Sigmoid colon (tissue), 4 donors: ENCODE measurements at regions not wholly inside any gene's neighbourhood (a gene's known extent, or its start where the extent isn't known, plus 50 kb on each side); places are given as distances from the start of the nearest gene placed in this dataset.

Experiments
- CTCF ChIP-seq, 4 experiments: fragments of 450-650 bp in 3 of 4; fragments of 200-600 bp in 1 of 4; IDR thresholded peaks; one replicate each; pipeline ENCODE4 v1.5.1; 2016 to 2019; ENCODE audit warnings: antibody characterized with exemption in 4 of 4, mild to moderate bottlenecking in 3 of 4, moderate library complexity in 2 of 4
- EP300 ChIP-seq, 4 donors: sonication (generic); formaldehyde crosslinking; IDR thresholded peaks; one replicate each; pipeline ENCODE4 v1.6.1; 2017; ENCODE audit warnings: antibody characterized with exemption in 4 of 4
- POLR2A ChIP-seq, 2 donors: fragments of 450-650 bp; IDR thresholded peaks; one replicate each; pipeline ENCODE4 v1.6.1; 2016; ENCODE audit warnings: antibody characterized with exemption in 2 of 2, mild to moderate bottlenecking in 2 of 2, moderate library complexity in 2 of 2
- POLR2AphosphoS5 ChIP-seq, 4 donors: sonication (generic); formaldehyde crosslinking; IDR thresholded peaks; one replicate each; pipeline ENCODE4 v1.6.1; 2017; ENCODE audit warnings: antibody characterized with exemption in 4 of 4

GRCh38 chr6:90428514-90428913 is 131.9 kb upstream of the BACH2 start:
- TF ChIP-seq POLR2AphosphoS5 (IDR thresholded peaks at IDR 0.05): no peak
- TF ChIP-seq CTCF (IDR thresholded peaks at IDR 0.05): no peak
- no peak for TF ChIP-seq POLR2A (IDR thresholded peaks at IDR 0.05)
- TF ChIP-seq EP300 (IDR thresholded peaks at IDR 0.05): no peak
